Inferior parietal cortex (tissue), 1 donor: ENCODE measurements at regions not wholly inside any gene's neighbourhood (a gene's known extent, or its start where the extent isn't known, plus 50 kb on each side); places are given as distances from the start of the nearest gene placed in this dataset.
"Not testable (repeated sequence)": the region's sequence is repeated elsewhere in the genome, so short reads cannot be mapped to it uniquely, and the experiment has no call there.

Source experiments
- DNase-seq: peaks from one replicate; pipeline ENCODE4 v3.0.0-alpha.2; 2016; ENCODE audit errors: extremely low spot score

DNA sequence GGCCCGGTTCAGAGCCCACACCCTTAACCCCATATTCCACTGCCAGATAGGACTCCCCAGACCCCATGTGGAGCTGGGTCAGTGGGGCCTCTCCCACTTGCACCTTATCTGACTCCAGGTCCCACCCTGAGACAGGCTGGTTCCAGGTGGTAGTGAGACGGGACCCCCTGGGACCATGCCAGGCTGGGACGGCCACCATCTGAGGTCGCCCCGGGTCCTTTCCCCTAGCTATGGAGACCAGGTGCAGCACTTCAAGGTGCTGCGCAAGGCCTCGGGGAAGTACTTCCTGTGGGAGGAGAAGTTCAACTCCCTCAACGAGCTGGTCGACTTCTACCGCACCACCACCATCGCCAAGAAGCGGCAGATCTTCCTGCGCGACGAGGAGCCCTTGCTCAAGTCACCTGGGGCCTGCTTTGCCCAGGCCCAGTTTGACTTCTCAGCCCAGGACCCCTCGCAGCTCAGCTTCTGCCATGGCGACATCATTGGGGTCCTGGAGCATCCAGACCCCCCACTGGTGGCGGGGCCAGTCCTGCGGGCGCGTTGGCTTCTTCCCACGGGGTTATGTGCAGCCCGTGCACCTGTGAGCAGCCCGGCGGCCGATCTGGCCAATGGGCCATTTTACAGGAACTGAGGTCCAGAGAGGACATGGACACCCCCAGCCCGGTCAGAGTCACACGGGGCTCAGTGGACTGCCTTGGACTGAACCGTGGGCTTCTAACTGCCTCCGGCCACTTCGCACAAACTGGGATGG lies 410.5 kb upstream of the CAMK1G start:
- DNase-seq, result not testable (repeated sequence)

- not testable (repeated sequence) for DNase-seq
Observed at GRCh38 chr1:209173796-209174195, 409.7 kb upstream of the CAMK1G start.

DNA sequence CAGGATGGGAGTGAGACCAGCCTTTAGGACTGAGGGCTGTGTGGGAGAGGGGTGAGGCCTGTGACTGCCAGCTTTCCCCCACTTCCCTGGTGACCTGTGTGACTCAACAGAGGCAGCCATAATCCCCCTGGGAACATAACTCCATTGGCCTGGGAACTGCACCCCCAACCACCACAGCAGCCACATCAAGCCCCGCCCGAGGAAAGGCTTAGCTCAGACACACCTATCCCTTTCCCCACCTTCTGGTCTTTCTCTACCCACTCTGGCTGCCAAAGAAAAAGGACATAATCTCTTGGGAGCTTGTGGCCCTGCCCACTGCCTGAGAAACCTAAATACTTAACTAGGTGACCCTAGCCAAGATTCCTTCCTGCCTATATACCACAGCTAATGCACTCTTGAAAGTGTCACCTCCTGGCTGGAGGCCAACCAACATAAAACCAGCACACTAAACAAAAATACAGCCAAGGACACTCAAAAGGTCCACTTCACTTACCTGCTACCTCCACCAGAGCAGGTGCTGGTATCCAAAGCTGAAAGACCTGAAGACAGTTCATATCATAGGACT lies 406.6 kb upstream of the CAMK1G start:
- DNase-seq, result no peak

GRCh38 chr1:209183195-209183594 lies 400.3 kb upstream of the CAMK1G start:
- DNase-seq, result no peak

- DNase-seq, result no peak
Observed at GRCh38 chr1:209187589-209187988, 395.9 kb upstream of the CAMK1G start.

GRCh38 chr1:209190591-209191261 lies 392.8 kb upstream of the CAMK1G start:
- no peak for DNase-seq

- DNase-seq, result no peak
Observed at GRCh38 chr1:209191262-209191634, 392.3 kb upstream of the CAMK1G start.

DNA sequence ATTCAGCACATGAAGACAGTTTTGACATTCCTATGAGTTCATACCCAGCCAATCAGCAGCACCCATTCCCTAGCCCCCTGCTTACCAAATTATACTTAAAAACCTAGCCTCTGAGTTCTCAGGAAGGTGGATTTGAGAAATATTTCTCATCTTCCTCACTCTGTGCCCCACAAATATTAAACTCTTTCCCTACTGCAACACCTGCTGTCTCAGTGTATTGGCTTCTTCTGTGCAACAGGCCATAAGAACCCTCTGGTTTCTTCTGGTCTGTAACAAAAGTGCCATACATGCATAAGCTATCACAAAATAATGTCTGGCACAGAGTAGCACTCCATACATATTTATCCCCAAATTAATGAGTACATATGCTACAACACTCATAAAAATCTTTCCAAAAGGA lies 387.4 kb upstream of the CAMK1G start:
- DNase-seq, result no peak

GRCh38 chr1:209198961-209199750 lies 384.4 kb upstream of the CAMK1G start:
- DNase-seq, result no peak

DNA sequence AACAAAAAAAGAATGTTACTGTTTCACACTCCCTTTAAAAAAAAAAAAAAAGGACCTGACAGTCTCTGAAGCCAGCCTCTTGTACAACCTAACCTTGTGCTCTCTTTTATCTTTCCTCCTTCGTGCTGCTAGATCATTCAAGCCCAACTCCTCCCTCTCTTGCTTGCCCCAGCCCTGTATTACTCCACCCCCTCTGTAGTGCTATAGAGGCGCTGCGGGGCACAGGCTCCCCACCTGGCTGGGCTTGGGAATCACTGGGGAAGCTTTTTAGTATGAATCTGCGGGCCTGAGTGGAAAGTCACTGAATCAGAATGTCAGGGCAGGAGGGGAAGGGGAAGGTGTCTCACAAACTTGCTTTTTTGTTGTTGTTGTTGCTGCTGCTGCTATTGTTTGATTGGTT lies 383.7 kb upstream of the CAMK1G start:
- DNase-seq, result no peak

- DNase-seq, result not testable (repeated sequence)
Observed at GRCh38 chr1:209202321-209202720, 381.2 kb upstream of the CAMK1G start.

DNA sequence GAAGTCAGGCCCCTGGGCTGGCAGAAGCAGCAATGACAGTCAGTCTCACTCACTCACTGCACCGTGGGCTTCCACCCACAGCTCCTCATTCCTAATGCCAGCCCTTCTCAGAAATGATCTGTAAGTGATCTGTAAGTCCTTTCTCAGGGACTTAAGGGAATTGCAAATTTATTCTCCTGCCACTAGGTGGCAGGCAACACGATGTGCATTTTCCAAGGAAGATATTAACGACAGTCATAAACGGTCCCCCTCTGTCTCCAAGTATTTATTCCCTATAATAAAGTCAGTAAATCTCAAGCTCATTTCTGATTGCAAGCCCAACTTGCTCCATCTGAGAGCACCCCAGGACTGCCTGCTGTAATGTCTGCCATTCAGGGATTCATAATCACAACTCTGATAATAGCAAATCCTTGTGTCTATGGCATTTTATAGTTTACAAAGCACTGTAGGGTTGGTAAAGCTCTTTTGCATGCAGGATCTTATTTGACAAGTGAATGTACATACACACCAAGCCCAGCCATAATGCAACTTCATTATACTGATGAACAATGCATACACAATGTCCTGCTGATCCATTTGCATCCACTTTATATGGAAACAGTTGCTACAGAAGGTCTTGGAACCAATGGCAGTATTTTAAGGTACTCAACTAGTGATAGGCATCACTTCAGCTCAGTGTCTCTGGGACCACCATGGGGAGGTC lies 380.5 kb upstream of the CAMK1G start:
- DNase-seq, result peak; percentile 85

DNA sequence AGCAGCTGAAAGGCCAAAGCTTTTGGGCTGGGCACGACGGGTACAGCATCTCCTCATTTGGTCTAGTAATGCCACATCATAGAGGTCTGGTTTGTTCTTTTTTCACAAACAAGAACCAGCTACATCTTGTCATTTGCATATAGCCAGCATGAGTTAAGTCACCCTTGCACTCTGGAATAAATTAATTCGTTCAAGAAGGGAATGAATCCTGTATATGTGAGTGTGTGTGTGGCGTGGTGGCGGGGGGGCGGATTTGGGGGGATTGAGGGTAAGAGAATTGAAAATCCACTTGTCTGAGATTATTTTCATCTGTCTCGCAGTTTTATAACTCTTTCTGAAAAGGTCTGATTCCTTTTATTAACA lies 380.0 kb upstream of the CAMK1G start:
- DNase-seq, result no peak

DNA sequence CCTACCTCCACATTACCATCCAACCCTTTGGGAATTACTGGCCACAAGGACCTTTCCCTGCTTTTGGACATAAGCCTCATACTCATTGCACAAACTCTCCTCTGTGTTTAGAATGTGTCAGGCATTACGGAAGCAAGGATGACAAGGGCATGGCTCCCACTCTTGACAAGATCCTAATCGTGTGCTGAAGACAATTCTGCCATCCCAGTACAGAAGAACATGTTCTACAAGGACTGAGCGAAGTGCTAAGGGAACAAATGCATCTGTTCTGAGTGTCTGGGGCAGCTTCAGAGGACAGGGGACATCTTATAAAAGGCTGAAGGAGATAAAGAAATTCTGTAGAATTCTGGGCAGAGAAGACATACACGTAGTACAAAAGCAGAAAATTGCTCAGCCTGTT lies 378.5 kb upstream of the CAMK1G start:
- no peak for DNase-seq

GRCh38 chr1:209207126-209207700 lies 376.3 kb upstream of the CAMK1G start:
- peak; percentile 39 for DNase-seq

- peak; percentile 74 for DNase-seq
Observed at GRCh38 chr1:209207701-209208286, 375.7 kb upstream of the CAMK1G start.

DNA sequence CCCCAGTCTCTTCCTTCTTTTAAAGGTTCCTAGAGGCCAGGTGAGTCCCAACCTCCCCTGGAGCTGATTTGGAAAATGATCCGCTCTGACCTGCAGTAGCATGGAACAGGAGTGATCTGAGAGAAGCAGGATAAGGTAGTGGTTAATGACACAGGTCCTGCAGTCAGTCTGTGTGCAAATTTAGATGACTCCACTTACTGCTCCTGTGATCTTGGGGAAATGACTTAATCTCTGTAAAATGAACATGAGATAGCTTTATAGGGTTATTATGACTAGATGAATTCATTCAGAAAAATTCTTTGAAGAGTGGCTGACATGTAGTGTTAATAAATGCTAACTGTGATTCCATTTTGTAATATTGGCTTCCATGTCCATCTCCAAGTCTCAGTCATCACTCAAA lies 374.9 kb upstream of the CAMK1G start:
- no peak for DNase-seq

DNA sequence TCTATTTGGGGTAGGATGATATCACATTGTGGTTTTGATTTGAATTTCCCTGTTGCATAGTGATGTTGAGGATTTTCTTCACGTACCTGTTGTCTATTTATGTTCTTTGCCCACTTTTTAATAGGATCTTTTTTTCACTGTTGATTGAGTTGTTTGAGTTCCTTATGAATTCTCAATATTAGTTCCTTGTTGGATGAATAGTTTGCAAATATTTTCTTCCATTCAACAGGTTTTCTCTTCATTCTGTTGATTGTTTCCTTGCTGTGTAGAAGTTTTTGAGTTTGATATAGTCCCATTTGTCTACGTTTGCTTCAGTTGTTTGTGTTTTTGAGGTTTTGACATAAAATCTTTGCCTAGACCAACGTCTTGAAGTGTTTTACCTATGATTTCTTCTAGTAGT lies 369.5 kb upstream of the CAMK1G start:
- DNase-seq, result no peak

GRCh38 chr1:209215826-209216225 lies 367.7 kb upstream of the CAMK1G start:
- DNase-seq, result no peak

DNA sequence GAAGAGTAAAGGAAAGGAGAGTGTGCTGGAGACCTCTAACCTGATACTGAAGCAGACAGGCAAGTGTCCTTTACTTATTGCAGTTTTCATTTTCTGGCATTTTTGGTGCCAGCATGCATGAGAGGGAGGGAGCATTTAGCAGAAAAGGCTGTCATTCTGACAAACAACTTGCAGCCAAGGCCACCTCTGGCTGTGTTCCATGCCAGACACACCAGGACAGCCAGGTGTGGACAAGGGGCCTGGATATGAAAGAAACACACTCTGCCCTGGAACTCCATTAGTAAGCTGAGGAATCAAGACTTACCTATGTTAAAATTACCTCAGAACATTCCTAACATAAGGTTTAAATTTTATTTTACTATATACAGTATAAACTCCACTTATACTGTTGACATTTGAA lies 365.4 kb upstream of the CAMK1G start:
- no peak for DNase-seq

GRCh38 chr1:209218981-209219380 lies 364.5 kb upstream of the CAMK1G start:
- DNase-seq, result no peak
